ENCODE measurements at regions not wholly inside any gene's neighbourhood (a gene's known extent, or its start where the extent isn't known, plus 50 kb on each side); places are given as distances from the start of the nearest gene placed in this dataset.

DNA sequence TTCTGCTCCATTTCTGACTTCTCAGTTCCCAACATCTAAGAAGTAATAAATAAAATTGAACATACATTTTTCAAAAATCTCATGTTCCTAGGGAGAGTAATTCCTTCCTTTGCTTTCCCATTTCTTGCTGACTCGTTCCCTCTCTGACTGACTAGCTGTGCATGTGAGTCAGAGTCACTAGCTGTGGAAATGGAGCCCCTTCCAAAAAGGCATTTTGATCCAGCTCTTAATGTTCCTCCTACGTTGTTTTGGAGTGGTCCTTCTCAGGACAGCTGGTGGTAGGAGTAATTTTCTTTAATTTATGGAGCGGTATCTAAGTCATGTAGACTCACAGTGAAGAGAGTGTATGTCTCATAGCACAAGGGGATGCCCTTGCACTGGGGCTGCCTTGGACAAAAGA is 460.2 kb downstream of the GADD45G start:
- TF ChIP-seq, protein P1, sequence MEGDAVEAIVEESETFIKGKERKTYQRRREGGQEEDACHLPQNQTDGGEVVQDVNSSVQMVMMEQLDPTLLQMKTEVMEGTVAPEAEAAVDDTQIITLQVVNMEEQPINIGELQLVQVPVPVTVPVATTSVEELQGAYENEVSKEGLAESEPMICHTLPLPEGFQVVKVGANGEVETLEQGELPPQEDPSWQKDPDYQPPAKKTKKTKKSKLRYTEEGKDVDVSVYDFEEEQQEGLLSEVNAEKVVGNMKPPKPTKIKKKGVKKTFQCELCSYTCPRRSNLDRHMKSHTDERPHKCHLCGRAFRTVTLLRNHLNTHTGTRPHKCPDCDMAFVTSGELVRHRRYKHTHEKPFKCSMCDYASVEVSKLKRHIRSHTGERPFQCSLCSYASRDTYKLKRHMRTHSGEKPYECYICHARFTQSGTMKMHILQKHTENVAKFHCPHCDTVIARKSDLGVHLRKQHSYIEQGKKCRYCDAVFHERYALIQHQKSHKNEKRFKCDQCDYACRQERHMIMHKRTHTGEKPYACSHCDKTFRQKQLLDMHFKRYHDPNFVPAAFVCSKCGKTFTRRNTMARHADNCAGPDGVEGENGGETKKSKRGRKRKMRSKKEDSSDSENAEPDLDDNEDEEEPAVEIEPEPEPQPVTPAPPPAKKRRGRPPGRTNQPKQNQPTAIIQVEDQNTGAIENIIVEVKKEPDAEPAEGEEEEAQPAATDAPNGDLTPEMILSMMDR (conservative IDR thresholded peaks at IDR 0.05 in 1 of 2, IDR thresholded peaks at IDR 0.05 in 1 of 2; ENCODE audit: extremely low read depth in 1 of 2, insufficient read depth in 1 of 2, low read depth in 1 of 2, low read length in 2 of 2): no peak
- TF ChIP-seq EZH2 (IDR thresholded peaks at IDR 0.05; ENCODE audit: borderline replicate concordance, low read length): no peak

Data from mammary epithelial cell (primary cell).